H1 (cell line): ENCODE measurements at regions not wholly inside any gene's neighbourhood (a gene's known extent, or its start where the extent isn't known, plus 50 kb on each side); places are given as distances from the start of the nearest gene placed in this dataset.

Source experiments
- CTCF ChIA-PET: fragments of 300-600 bp; sonication (Branson Sonifier 250); formaldehyde crosslinking; loops from one replicate; lab custom pipeline; 2021; ENCODE audit not compliant: partially characterized antibody; lab: Charles Lee
- POLR2A ChIA-PET: fragments of 300-600 bp; sonication (Branson Sonifier 250); formaldehyde crosslinking; loops from one replicate; lab custom pipeline; 2021; ENCODE audit warnings: inconsistent platforms; ENCODE audit not compliant: partially characterized antibody; lab: Charles Lee
- DNase-seq, 2 experiments: peaks; one replicate each; pipeline versions ENCODE4 v3.0.0 to v3.0.0-alpha.2; 2010 to 2022; ENCODE audit warnings: low spot score in 2 of 2, low read depth in 1 of 2, mixed read lengths in 1 of 2
- FAIRE-seq: peaks from 2 replicates; lab custom pipeline; 2011; peaks lifted over from hg19 to GRCh38; lab: Jason Lieb, UNC
- H2AFZ ChIP-seq: 2 replicates; pipeline ENCODE4 v1.8.1; 2012; ENCODE audit warnings: low read length, inconsistent platforms
- H2AK5ac ChIP-seq: 2 replicates; pipeline ENCODE4 v1.6.1; 2013; ENCODE audit warnings: low read depth, low read length
- H2BK120ac ChIP-seq: replicated peaks from 2 replicates; pipeline ENCODE3; 2013; ENCODE audit warnings: low read depth, low read length, inconsistent platforms
- H2BK12ac ChIP-seq: 2 replicates; pipeline ENCODE4 v1.6.1; 2013; ENCODE audit warnings: low read depth, low read length
- H2BK15ac ChIP-seq: 2 replicates; pipeline ENCODE4 v1.6.1; 2013; ENCODE audit warnings: low read length
- H2BK20ac ChIP-seq: 2 replicates; pipeline ENCODE4 v1.6.1; 2013; ENCODE audit warnings: low read length
- H2BK5ac ChIP-seq: 2 replicates; pipeline ENCODE4 v1.6.1; 2013; ENCODE audit warnings: low read depth, low read length
- H3K14ac ChIP-seq: 2 replicates; pipeline ENCODE4 v1.6.1; 2013; ENCODE audit warnings: inconsistent platforms; ENCODE audit not compliant: insufficient read length
- H3K18ac ChIP-seq: 2 replicates; pipeline ENCODE4 v1.6.1; 2013; ENCODE audit warnings: low read length; ENCODE audit errors: extremely low read depth
- H3K23ac ChIP-seq: 2 replicates; pipeline ENCODE4 v1.6.1; 2013; ENCODE audit warnings: inconsistent platforms; ENCODE audit not compliant: insufficient read length
- H3K23me2 ChIP-seq: 2 replicates; pipeline ENCODE4 v1.6.1; 2013; ENCODE audit warnings: low read depth, low read length
- H3K27ac ChIP-seq: 2 replicates; pipeline ENCODE4 v1.6.1; 2011; ENCODE audit warnings: low read depth, low read length, inconsistent platforms
- H3K27me3 ChIP-seq, 4 experiments: replicated peaks in 1 of 4; 1 replicate in 1 of 4; 2 replicates in 3 of 4; pipeline versions ENCODE4 v1.6.1 to v1.8.1; 2011 to 2013; ENCODE audit warnings: low read length in 3 of 4, mild to moderate bottlenecking in 3 of 4, inconsistent platforms in 2 of 4, mixed read lengths in 2 of 4, moderate library complexity in 1 of 4; ENCODE audit not compliant: control insufficient read depth in 3 of 4, insufficient read depth in 3 of 4; ENCODE audit errors: extremely low read depth in 1 of 4
- H3K36me3 ChIP-seq, 4 experiments: 2 replicates each; pipeline versions ENCODE4 v1.6.1 to v1.8.1; 2011 to 2013; ENCODE audit warnings: mild to moderate bottlenecking in 4 of 4, low read length in 3 of 4, moderate library complexity in 2 of 4, control low read depth in 1 of 4, inconsistent platforms in 1 of 4; ENCODE audit not compliant: insufficient read depth in 4 of 4, control insufficient read depth in 2 of 4
- H3K4ac ChIP-seq: replicated peaks from 2 replicates; pipeline ENCODE3; 2013; ENCODE audit warnings: low read length, low read depth, mixed read lengths, inconsistent platforms; ENCODE audit not compliant: insufficient read length
- H3K4me1 ChIP-seq, 4 experiments: replicated peaks in 1 of 4; 1 replicate in 1 of 4; 2 replicates in 3 of 4; pipeline versions ENCODE4 v1.6.1 to v1.8.1; 2011 to 2013; ENCODE audit warnings: low read length in 3 of 4, inconsistent platforms in 2 of 4, mixed read lengths in 1 of 4; ENCODE audit not compliant: insufficient read depth in 4 of 4, control insufficient read depth in 3 of 4
- H3K4me2 ChIP-seq, 2 experiments: 2 replicates each; pipeline versions ENCODE4 v1.6.1 to v1.8.1; 2011 to 2013; ENCODE audit warnings: low read depth in 2 of 2, low read length in 2 of 2, control low read depth in 1 of 2, inconsistent platforms in 1 of 2, mild to moderate bottlenecking in 1 of 2; ENCODE audit not compliant: insufficient read depth in 1 of 2
- H3K4me3 ChIP-seq, 4 experiments: fragments of 200-600, 300-600 bp in 1 of 4; sonication (generic), shearing (Covaris generic), sonication (Bioruptor Twin) in 1 of 4; 2 replicates each; pipeline versions ENCODE4 v1.5.1 to v1.8.1; 2011 to 2016; ENCODE audit warnings: low read length in 4 of 4, low read depth in 3 of 4, control low read depth in 2 of 4, inconsistent platforms in 2 of 4, mild to moderate bottlenecking in 2 of 4, mixed read lengths in 1 of 4, moderate library complexity in 1 of 4; ENCODE audit not compliant: insufficient read depth in 2 of 4; ENCODE audit errors: extremely low read depth in 1 of 4
- H3K56ac ChIP-seq: replicated peaks from 2 replicates; pipeline ENCODE3; 2013; ENCODE audit warnings: low read depth, mild to moderate bottlenecking, mixed read lengths, low read length, inconsistent platforms; ENCODE audit not compliant: insufficient read length
- H3K79me1 ChIP-seq: 2 replicates; pipeline ENCODE4 v1.6.1; 2013; ENCODE audit warnings: low read depth, low read length, control low read depth
- H3K79me2 ChIP-seq, 2 experiments: 2 replicates each; pipeline versions ENCODE4 v1.6.1 to v1.8.1; 2012 to 2013; ENCODE audit warnings: low read length in 2 of 2, mild to moderate bottlenecking in 2 of 2, inconsistent platforms in 1 of 2; ENCODE audit not compliant: insufficient read depth in 2 of 2, control insufficient read depth in 1 of 2
- H3K9ac ChIP-seq, 4 experiments: replicated peaks in 1 of 4; 1 replicate in 1 of 4; 2 replicates in 3 of 4; pipeline versions ENCODE4 v1.6.1 to v1.8.1; 2011 to 2013; ENCODE audit warnings: low read depth in 3 of 4, low read length in 3 of 4, control low read depth in 2 of 4, mild to moderate bottlenecking in 2 of 4, moderate library complexity in 2 of 4, inconsistent platforms in 1 of 4; ENCODE audit errors: extremely low read depth in 1 of 4
- H3K9me3 ChIP-seq, 2 experiments: 2 replicates each; pipeline versions ENCODE4 v1.6.1 to v1.8.1; 2012 to 2013; ENCODE audit warnings: mild to moderate bottlenecking in 2 of 2, moderate library complexity in 2 of 2, control low read depth in 1 of 2, inconsistent platforms in 1 of 2, low read depth in 1 of 2, low read length in 1 of 2, mixed read lengths in 1 of 2; ENCODE audit not compliant: insufficient read depth in 2 of 2
- H4K20me1 ChIP-seq, 2 experiments: replicated peaks in 1 of 2; 2 replicates each; pipeline versions ENCODE3 to v1.8.1; 2011 to 2013; ENCODE audit warnings: inconsistent platforms in 2 of 2, low read length in 2 of 2, mild to moderate bottlenecking in 1 of 2; ENCODE audit not compliant: insufficient read depth in 2 of 2, control insufficient read depth in 1 of 2
- H4K5ac ChIP-seq: 2 replicates; pipeline ENCODE4 v1.6.1; 2013; ENCODE audit warnings: low read length, low read depth, mixed read lengths, inconsistent platforms; ENCODE audit not compliant: insufficient read length
- H4K8ac ChIP-seq: 2 replicates; pipeline ENCODE4 v1.8.0; 2013; ENCODE audit warnings: mild to moderate bottlenecking, moderate library complexity, low read length, inconsistent platforms; ENCODE audit not compliant: insufficient read depth; ENCODE audit errors: extremely low read depth
- H4K91ac ChIP-seq: replicated peaks from 2 replicates; pipeline ENCODE3; 2013; ENCODE audit warnings: low read length, mixed read lengths, inconsistent platforms; ENCODE audit not compliant: insufficient read length
- BACH1 ChIP-seq: IDR thresholded peaks from 2 replicates; pipeline ENCODE4 v1.6.1; 2012; ENCODE audit warnings: low read length, improper control_type of control experiment
- CBX5 ChIP-seq: fragments of 300-800, 300-1000 bp; sonication (generic); IDR thresholded peaks from 2 replicates; pipeline ENCODE4 v1.7.1; 2016; ENCODE audit warnings: antibody characterized with exemption, low read length, low read depth
- CTBP2 ChIP-seq: IDR thresholded peaks from 2 replicates; pipeline ENCODE4 v1.7.0; 2011; ENCODE audit warnings: borderline replicate concordance, mild to moderate bottlenecking, moderate library complexity, mixed read lengths, low read length; ENCODE audit not compliant: insufficient read depth, insufficient read length
- EP300 ChIP-seq, 2 experiments: IDR thresholded peaks; 1 replicate in 1 of 2; 2 replicates in 1 of 2; pipeline ENCODE4 v1.6.1; 2011 to 2012; ENCODE audit warnings: low read depth in 2 of 2, low read length in 2 of 2, mild to moderate bottlenecking in 2 of 2, borderline replicate concordance in 1 of 2, inconsistent platforms in 1 of 2, moderate library complexity in 1 of 2
- GTF2F1 ChIP-seq: IDR thresholded peaks from 2 replicates; pipeline ENCODE4 v1.6.1; 2012; ENCODE audit warnings: low read depth, low read length, improper control_type of control experiment, borderline replicate concordance
- KDM4A ChIP-seq: IDR thresholded peaks from one replicate; pipeline ENCODE4 v1.7.1; 2012; ENCODE audit warnings: low read depth, mild to moderate bottlenecking, moderate library complexity, low read length, inconsistent platforms; ENCODE audit not compliant: severe bottlenecking
- PHF8 ChIP-seq: fragments of 200-600 bp; sonication (generic); conservative IDR thresholded peaks from 2 replicates; pipeline ENCODE4 v1.7.1; 2012; ENCODE audit warnings: low read depth, mild to moderate bottlenecking, inconsistent platforms, low read length, moderate library complexity
- POLR2A ChIP-seq, 2 experiments: IDR thresholded peaks; 1 replicate in 1 of 2; 2 replicates in 1 of 2; pipeline ENCODE4 v1.6.1; 2011; ENCODE audit warnings: low read depth in 2 of 2, low read length in 2 of 2, mild to moderate bottlenecking in 2 of 2; ENCODE audit errors: control extremely low read depth in 1 of 2
- SIX5 ChIP-seq: IDR thresholded peaks from 2 replicates; pipeline ENCODE4 v1.6.1; 2011; ENCODE audit warnings: mild to moderate bottlenecking, low read depth, low read length
- SP2 ChIP-seq: IDR thresholded peaks from 2 replicates; pipeline ENCODE4 v1.6.1; 2012; ENCODE audit warnings: mild to moderate bottlenecking, low read length, inconsistent platforms
- TAF1 ChIP-seq: IDR thresholded peaks from 2 replicates; pipeline ENCODE4 v1.6.1; 2011; ENCODE audit warnings: mild to moderate bottlenecking, low read depth, low read length
- TCF12 ChIP-seq: IDR thresholded peaks from 2 replicates; pipeline ENCODE4 v1.6.1; 2011; ENCODE audit warnings: low read depth, mild to moderate bottlenecking, low read length
- TEAD4 ChIP-seq: IDR thresholded peaks from 2 replicates; pipeline ENCODE4 v1.6.1; 2012; ENCODE audit warnings: low read depth, low read length, inconsistent platforms, mixed read lengths
- WGBS, 2 experiments: shearing (Covaris generic) in 1 of 2; methylation state at CpG; one replicate each; pipeline versions ENCODE4 v1.1.6 to v1.1.7; 2013 to 2015; ENCODE audit warnings: low lambda C conversion rate in 2 of 2, mixed read lengths in 2 of 2, inconsistent platforms in 1 of 2, low coverage in 1 of 2, missing lambda C conversion rate in 1 of 2; ENCODE audit not compliant: insufficient replicate concordance in 2 of 2, insufficient coverage in 1 of 2, insufficient read length in 1 of 2; ENCODE audit errors: extremely low coverage in 1 of 2, missing lambda C conversion rate in 1 of 2; 5-methylcytosine and 5-hydroxymethylcytosine counted together
- TF ChIP-seq, protein P1 (sequence below): IDR thresholded peaks from 2 replicates; pipeline ENCODE4 v1.6.1; 2012; ENCODE audit warnings: inconsistent platforms
- TF ChIP-seq, protein P2 (sequence below): IDR thresholded peaks from 2 replicates; pipeline ENCODE4 v1.6.1; 2012; ENCODE audit warnings: inconsistent platforms

- Histone ChIP-seq H3K27ac (no peak overlapping the region), H3K4ac (no peak overlapping the region), H4K8ac (no peak overlapping the region), H3K23me2 (no peaks in the 10 kb centered on the region), H2BK5ac (no peak overlapping the region), H2AFZ (no peak overlapping the region), H3K9ac (no peak overlapping the region), H3K14ac (no peak overlapping the region), H3K23ac (no peak overlapping the region), H3K79me2 (no peaks in the 10 kb centered on the region), H3K4me1 (no peaks in the 10 kb centered on the region), H3K56ac (no peak overlapping the region), H2BK15ac (no peak overlapping the region), H3K79me1 (no peaks in the 10 kb centered on the region), H4K5ac (no peak overlapping the region), H3K9me3 (no peaks in the 10 kb centered on the region), H2AK5ac (no peak overlapping the region), H4K20me1 (no peaks in the 10 kb centered on the region), H3K27me3 (no peaks in the 10 kb centered on the region), H3K36me3 (no peaks in the 10 kb centered on the region), H2BK20ac (no peak overlapping the region), H3K4me2 (no peak overlapping the region), H2BK120ac (no peak overlapping the region), H3K4me3 (no peak overlapping the region), H3K18ac (no peak overlapping the region), H4K91ac (no peak overlapping the region), H2BK12ac (no peak overlapping the region)
- CTCF ChIA-PET: interaction anchor here (0.9 kb wide), 1 partner anchor 36 kb away, joined by 3 read pairs; no protein-coding TSS in a partner anchor
- FAIRE-seq (no peak), DNase-seq (no peak)
- POLR2A ChIA-PET: no interaction called here
- WGBS, 2 experiments: 92% methylated on average over 2 of the region's 2 CpGs; no CpG with 5 or more reads in 1 of the 2 experiments
- TF ChIP-seq EP300 (IDR thresholded peaks at IDR 0.05; ENCODE audit: borderline replicate concordance in 1 of 2, low read depth in 2 of 2, low read length in 2 of 2): no peak
- no peak for TF ChIP-seq CBX5
- no peak for TF ChIP-seq POLR2A (IDR thresholded peaks at IDR 0.05; ENCODE audit: control extremely low read depth in 1 of 2, low read depth in 2 of 2, low read length in 2 of 2)
- TF ChIP-seq TEAD4: no peak
- TF ChIP-seq, protein P1, sequence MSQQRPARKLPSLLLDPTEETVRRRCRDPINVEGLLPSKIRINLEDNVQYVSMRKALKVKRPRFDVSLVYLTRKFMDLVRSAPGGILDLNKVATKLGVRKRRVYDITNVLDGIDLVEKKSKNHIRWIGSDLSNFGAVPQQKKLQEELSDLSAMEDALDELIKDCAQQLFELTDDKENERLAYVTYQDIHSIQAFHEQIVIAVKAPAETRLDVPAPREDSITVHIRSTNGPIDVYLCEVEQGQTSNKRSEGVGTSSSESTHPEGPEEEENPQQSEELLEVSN: no peak
- TF ChIP-seq, protein P2, sequence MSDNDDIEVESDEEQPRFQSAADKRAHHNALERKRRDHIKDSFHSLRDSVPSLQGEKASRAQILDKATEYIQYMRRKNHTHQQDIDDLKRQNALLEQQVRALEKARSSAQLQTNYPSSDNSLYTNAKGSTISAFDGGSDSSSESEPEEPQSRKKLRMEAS: no peak
- TF ChIP-seq PHF8: no peak
- TF ChIP-seq GTF2F1: no peak
- no peak for TF ChIP-seq CTBP2
- no peak for TF ChIP-seq TAF1
- TF ChIP-seq KDM4A: no peak
- no peak for TF ChIP-seq SIX5
- no peak for TF ChIP-seq SP2
- no peak for TF ChIP-seq BACH1
- TF ChIP-seq TCF12: no peak
These were observed 116.1 kb upstream of the FTMT start for GRCh38 chr5:121735618-121736017.
